Psoas muscle (tissue), 7 donors: ENCODE measurements at regions not wholly inside any gene's neighbourhood (a gene's known extent, or its start where the extent isn't known, plus 50 kb on each side); places are given as distances from the start of the nearest gene placed in this dataset.

Experiments
- ATAC-seq, 4 donors: fragments of 200-7000 bp; cut with Tn5 transposase; one replicate each; pipeline ENCODE4 v1.9.1; 2020; ENCODE audit warnings: moderate library complexity in 3 of 4, mild to moderate bottlenecking in 2 of 4
- DNase-seq, 2 donors: peaks; one replicate each; pipeline ENCODE4 v3.0.0-alpha.2; 2020
- H3K27ac ChIP-seq: fragments of 200-600 bp; one replicate; pipeline ENCODE4 v1.8.0; 2022
- H3K27me3 ChIP-seq, 3 donors: fragments of 200-600 bp in 1 of 3; one replicate each; pipeline versions ENCODE4 v1.6.1 to v1.8.0; 2013 to 2022; ENCODE audit warnings: low read length in 2 of 3, mild to moderate bottlenecking in 2 of 3, moderate library complexity in 1 of 3; ENCODE audit not compliant: insufficient read depth in 3 of 3
- H3K36me3 ChIP-seq, 2 donors: fragments of 200-600 bp in 1 of 2; one replicate each; pipeline versions ENCODE4 v1.6.1 to v1.8.0; 2013 to 2022; ENCODE audit warnings: low read depth in 1 of 2, mild to moderate bottlenecking in 1 of 2, moderate library complexity in 1 of 2; ENCODE audit not compliant: insufficient read depth in 1 of 2
- H3K4me1 ChIP-seq: fragments of 200-600 bp; one replicate; pipeline ENCODE4 v1.8.0; 2022
- H3K4me3 ChIP-seq: fragments of 200-600 bp; one replicate; pipeline ENCODE4 v1.8.0; 2022; ENCODE audit warnings: mild to moderate bottlenecking
- H3K9me3 ChIP-seq: fragments of 200-600 bp; one replicate; pipeline ENCODE4 v1.8.0; 2022
- CTCF ChIP-seq: fragments of 200-600 bp; IDR thresholded peaks from one replicate; pipeline ENCODE4 v1.8.0; 2022; ENCODE audit warnings: antibody characterized with exemption
- WGBS, 3 donors: extraction: QIAGEN DNeasy Blood & Tissue Kit; methylation state at CpG; one replicate each; pipeline versions ENCODE4 v1.1.6 to v1.1.7; 2013; 5-methylcytosine and 5-hydroxymethylcytosine counted together
- intact Hi-C, 2 donors: fragments of 100-400 bp; cut with DNase I; formaldehyde crosslinking; loops; one replicate each; pipeline versions ENCODE4 v1.11.0 to v1.14.2; 2022
- donor health status: healthy with polysubstance abuse.
- donor health status: DM: no; HTN: no; CAD: no; lungs with moderate emphysema.
- donor health status: Bipolar disorder and iron deficiency.
- donor health status: healthy.
- donor health status: DM: yes; HTN: yes; CAD: no.
- donor health status: DM: no; HTN: no; CAD: no.
- donor health status: DM: yes; HTN: yes; CAD: no.

DNA sequence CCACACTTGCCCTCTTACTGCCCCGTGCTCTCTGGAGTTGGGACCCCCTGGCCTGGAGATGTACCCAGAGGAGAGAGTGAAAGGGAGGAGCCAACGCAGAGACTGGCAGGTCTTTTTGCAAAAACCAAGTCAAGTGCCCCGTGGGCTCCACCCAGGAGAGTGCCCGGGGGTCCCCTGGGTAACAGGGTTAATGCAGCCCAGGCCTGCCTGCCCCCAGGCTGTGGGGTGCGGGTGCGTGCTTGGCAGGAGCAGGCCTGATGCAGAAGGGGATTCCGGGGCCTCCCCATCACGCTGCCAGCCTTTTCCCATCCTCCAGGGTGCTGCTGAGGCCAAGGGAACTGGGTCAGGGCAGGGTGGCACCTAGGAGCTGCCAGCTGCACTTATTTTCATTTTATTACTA is 184.4 kb downstream of the ERMARD start:
- Histone ChIP-seq H3K9me3 (no peaks in the 10 kb centered on the region), H3K27me3 (peaks cover 0 to 5% (median 1%) of the 10 kb centered on the region in 3 donors)
- no peak for ATAC-seq

DNA sequence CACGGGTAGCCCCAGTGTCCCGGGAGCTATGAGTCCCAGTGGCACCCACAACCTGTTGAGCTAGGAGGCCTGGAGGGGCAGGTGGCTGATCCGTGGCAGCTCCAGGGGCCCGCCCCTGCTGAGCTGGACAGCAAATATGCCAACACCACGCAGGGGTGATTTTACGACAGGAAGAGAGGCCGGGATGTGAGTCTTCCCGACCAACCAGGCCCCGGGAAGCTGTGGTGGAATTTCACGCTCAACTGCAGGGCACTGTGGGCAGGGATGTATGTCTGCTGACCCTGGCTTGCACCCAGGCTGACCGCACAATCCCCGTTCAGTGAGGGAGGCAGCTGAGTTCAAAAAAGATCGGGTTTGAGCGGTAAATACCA is 183.9 kb downstream of the ERMARD start:
- TF ChIP-seq CTCF, result no peak
- no peaks in the 10 kb centered on the region for H3K9me3 ChIP-seq
- H3K4me3 ChIP-seq, result no peak overlapping the region
- H3K4me1 ChIP-seq, result no peaks in the 10 kb centered on the region
- 66 to 72% (median 70%) methylated on average over 14 of the region's 14 CpGs for WGBS, 3 donors
- H3K36me3 ChIP-seq, result no peaks in the 10 kb centered on the region
- H3K27me3 ChIP-seq, result peaks cover 0 to 4% (median 1%) of the 10 kb centered on the region in 3 donors
- intact Hi-C loops, result no loop called here
- no peak overlapping the region for H3K27ac ChIP-seq
- DNase-seq (no peak), ATAC-seq (no peak)

More for the DNA sequence above, 184.4 kb downstream of the ERMARD start:
- Histone ChIP-seq H3K36me3 (no peaks in the 10 kb centered on the region), H3K27ac (no peak overlapping the region), H3K4me1 (no peaks in the 10 kb centered on the region), H3K4me3 (no peak overlapping the region)
- no peak for TF ChIP-seq CTCF
- DNase-seq, result no peak
- WGBS, 3 donors, result 92 to 96% (median 94%) methylated on average over 8 of the region's 8 CpGs
- intact Hi-C loops, result no loop called here

GRCh38 chr6:169934699-169935347 is 183.4 kb downstream of the ERMARD start:
- Histone ChIP-seq H3K4me3 (no peak overlapping the region), H3K27me3 (peaks cover 0 to 4% (median 1%) of the 10 kb centered on the region in 3 donors), H3K27ac (no peak overlapping the region), H3K4me1 (no peaks in the 10 kb centered on the region), H3K9me3 (no peaks in the 10 kb centered on the region), H3K36me3 (no peaks in the 10 kb centered on the region)
- intact Hi-C loops, result no loop called here
- no peak for ATAC-seq
- no peak for TF ChIP-seq CTCF
- no peak for DNase-seq
- 67 to 69% (median 69%) methylated on average over 22 of the region's 22 CpGs for whole genome bisulfite sequencing, 3 donors

GRCh38 chr6:169933839-169934698 is 182.6 kb downstream of the ERMARD start:
- no peak overlapping the region for H3K4me3 ChIP-seq
- TF ChIP-seq CTCF, result no peak
- DNase-seq (peak; percentile 72 to 85), ATAC-seq (peak; percentile 79 to 92 (median 88))
- no peaks in the 10 kb centered on the region for H3K9me3 ChIP-seq
- no peaks in the 10 kb centered on the region for H3K36me3 ChIP-seq
- no peak overlapping the region for H3K27ac ChIP-seq
- H3K27me3 ChIP-seq, result peaks cover 0 to 4% (median 1%) of the 10 kb centered on the region in 3 donors
- WGBS, 3 donors, result 20 to 25% (median 24%) methylated on average over 37 of the region's 37 CpGs
- intact Hi-C loops, result no loop called here
- no peaks in the 10 kb centered on the region for H3K4me1 ChIP-seq
